ENCODE measurements at regions not wholly inside any gene's neighbourhood (a gene's known extent, or its start where the extent isn't known, plus 50 kb on each side); places are given as distances from the start of the nearest gene placed in this dataset.

GRCh38 chr12:78599366-78599765, 265.2 kb upstream of the SYT1 start:
- no peak for DNase-seq (ENCODE audit: low spot score in 2 of 2, unreplicated experiment in 2 of 2)
- H3K27ac Mint-ChIP-seq, result no peak overlapping the region
- peaks cover 4% of the 10 kb centered on the region for H3K36me3 Mint-ChIP-seq
- no peak for TF ChIP-seq CTCF (IDR thresholded peaks at IDR 0.05; ENCODE audit: unreplicated experiment)
- H3K4me3 Mint-ChIP-seq, result no peak overlapping the region
- peaks cover 25% of the 10 kb centered on the region for H3K9me3 Mint-ChIP-seq
- no peaks in the 10 kb centered on the region for H3K27me3 Mint-ChIP-seq (ENCODE audit: low read depth)
- H3K4me1 Mint-ChIP-seq, result peaks cover 1% of the 10 kb centered on the region

- peaks cover 37% of the 10 kb centered on the region for H3K9me3 Mint-ChIP-seq
- no peak overlapping the region for H3K27ac Mint-ChIP-seq
- H3K4me3 Mint-ChIP-seq, result no peak overlapping the region
- no peak for TF ChIP-seq CTCF (IDR thresholded peaks at IDR 0.05; ENCODE audit: unreplicated experiment)
- peaks cover 1% of the 10 kb centered on the region for H3K4me1 Mint-ChIP-seq
- peaks cover 4% of the 10 kb centered on the region for H3K36me3 Mint-ChIP-seq
- DNase-seq (ENCODE audit: low spot score in 2 of 2, unreplicated experiment in 2 of 2), result no peak
- H3K27me3 Mint-ChIP-seq (ENCODE audit: low read depth), result no peaks in the 10 kb centered on the region
Observed at GRCh38 chr12:78600541-78600940, 264.0 kb upstream of the SYT1 start.

GRCh38 chr12:78611504-78611903, 253.1 kb upstream of the SYT1 start:
- Mint-ChIP-seq H3K27ac (no peak overlapping the region), H3K9me3 (peaks cover 16% of the 10 kb centered on the region), H3K27me3 (ENCODE audit: low read depth) (no peaks in the 10 kb centered on the region), H3K4me3 (no peak overlapping the region), H3K36me3 (no peaks in the 10 kb centered on the region), H3K4me1 (no peaks in the 10 kb centered on the region)
- DNase-seq (ENCODE audit: low spot score in 2 of 2, unreplicated experiment in 2 of 2), result no peak
- TF ChIP-seq CTCF (IDR thresholded peaks at IDR 0.05; ENCODE audit: unreplicated experiment), result no peak

GRCh38 chr12:78612190-78612589, 252.4 kb upstream of the SYT1 start:
- H3K9me3 Mint-ChIP-seq, result peaks cover 16% of the 10 kb centered on the region
- no peak overlapping the region for H3K4me3 Mint-ChIP-seq
- no peaks in the 10 kb centered on the region for H3K27me3 Mint-ChIP-seq (ENCODE audit: low read depth)
- no peaks in the 10 kb centered on the region for H3K36me3 Mint-ChIP-seq
- DNase-seq (ENCODE audit: low spot score in 2 of 2, unreplicated experiment in 2 of 2), result no peak
- H3K27ac Mint-ChIP-seq, result no peak overlapping the region
- no peak for TF ChIP-seq CTCF (IDR thresholded peaks at IDR 0.05; ENCODE audit: unreplicated experiment)
- no peaks in the 10 kb centered on the region for H3K4me1 Mint-ChIP-seq

- no peak overlapping the region for H3K27ac Mint-ChIP-seq
- H3K9me3 Mint-ChIP-seq, result peaks cover 7% of the 10 kb centered on the region
- no peak overlapping the region for H3K4me3 Mint-ChIP-seq
- no peak for TF ChIP-seq CTCF (IDR thresholded peaks at IDR 0.05; ENCODE audit: unreplicated experiment)
- no peaks in the 10 kb centered on the region for H3K4me1 Mint-ChIP-seq
- no peaks in the 10 kb centered on the region for H3K27me3 Mint-ChIP-seq (ENCODE audit: low read depth)
- no peaks in the 10 kb centered on the region for H3K36me3 Mint-ChIP-seq
- no peak for DNase-seq (ENCODE audit: low spot score in 2 of 2, unreplicated experiment in 2 of 2)
Observed at GRCh38 chr12:78617683-78618082, 246.9 kb upstream of the SYT1 start.

- no peaks in the 10 kb centered on the region for H3K36me3 Mint-ChIP-seq
- no peak for TF ChIP-seq CTCF (IDR thresholded peaks at IDR 0.05; ENCODE audit: unreplicated experiment)
- H3K9me3 Mint-ChIP-seq, result peaks cover 7% of the 10 kb centered on the region
- no peaks in the 10 kb centered on the region for H3K27me3 Mint-ChIP-seq (ENCODE audit: low read depth)
- no peak overlapping the region for H3K27ac Mint-ChIP-seq
- no peak for DNase-seq (ENCODE audit: low spot score in 2 of 2, unreplicated experiment in 2 of 2)
- H3K4me3 Mint-ChIP-seq, result no peak overlapping the region
- no peaks in the 10 kb centered on the region for H3K4me1 Mint-ChIP-seq
Observed at GRCh38 chr12:78622529-78623195, 241.9 kb upstream of the SYT1 start.
